ENCODE measurements at regions not wholly inside any gene's neighbourhood (a gene's known extent, or its start where the extent isn't known, plus 50 kb on each side); places are given as distances from the start of the nearest gene placed in this dataset.

- Histone ChIP-seq H3K9ac (ENCODE audit: extremely low read depth, insufficient read length, low read length) (no peak overlapping the region), H3K4me2 (ENCODE audit: insufficient read depth, insufficient read length, low read length) (no peak overlapping the region), H3K18ac (ENCODE audit: insufficient read length, low read depth, low read length) (no peak overlapping the region), H3K23ac (ENCODE audit: insufficient read length, low read depth, low read length) (no peak overlapping the region), H3T11ph (ENCODE audit: low read length) (no peak overlapping the region), H3K9me3 (ENCODE audit: control insufficient read depth, low read depth, low read length) (no peaks in the 10 kb centered on the region), H3K27me3 (ENCODE audit: insufficient read depth, low read length) (no peaks in the 10 kb centered on the region), H3K79me2 (ENCODE audit: insufficient read depth, low read length) (no peaks in the 10 kb centered on the region), H4K91ac (ENCODE audit: insufficient read length, low read depth, low read length) (no peak overlapping the region), H2BK120ac (ENCODE audit: low read depth, low read length, poor library complexity, severe bottlenecking) (no peak overlapping the region), H2BK20ac (ENCODE audit: low read depth, low read length, poor library complexity, severe bottlenecking) (no peak overlapping the region), H3K79me1 (ENCODE audit: insufficient read depth, low read depth, low read length, poor library complexity, severe bottlenecking) (no peaks in the 10 kb centered on the region), H3K27ac (ENCODE audit: insufficient read length, low read depth, low read length) (no peak overlapping the region), H4K5ac (ENCODE audit: insufficient read length, low read depth, low read length) (no peak overlapping the region), H3K4me1 (ENCODE audit: insufficient read depth, low read length) (no peaks in the 10 kb centered on the region), H4K8ac (replicated peaks; ENCODE audit: insufficient read length, low read depth, low read length) (no peak overlapping the region), H3K14ac (ENCODE audit: insufficient read depth, low read length) (no peak overlapping the region), H3K56ac (ENCODE audit: insufficient read length, low read depth, low read length) (no peak overlapping the region), H3K23me2 (ENCODE audit: insufficient read length, low read depth, low read length, poor library complexity, severe bottlenecking) (no peaks in the 10 kb centered on the region), H2BK12ac (ENCODE audit: insufficient read length, low read depth, low read length) (no peak overlapping the region), H3K4ac (ENCODE audit: low read depth, low read length) (no peak overlapping the region), H2AK5ac (ENCODE audit: insufficient read length, low read length) (no peak overlapping the region), H4K20me1 (ENCODE audit: control insufficient read depth, insufficient read depth, insufficient read length) (no peaks in the 10 kb centered on the region), H2BK5ac (ENCODE audit: insufficient read length, low read length) (no peak overlapping the region), H2BK15ac (ENCODE audit: low read depth, low read length) (no peak overlapping the region), H2AFZ (ENCODE audit: low read length) (no peak overlapping the region)
- Mint-ChIP-seq H3K9me3 (peaks cover 0 to 2% of the 10 kb centered on the region in 2 experiments; a peak in 2 of 5 replicates), H3K27ac (no peak overlapping the region), H3K36me3 (ENCODE audit: insufficient read depth in 1 of 3, low read depth in 3 of 3) (no peaks in the 10 kb centered on the region), H3K4me3 (no peak overlapping the region), H3K4me1 (no peaks in the 10 kb centered on the region), H3K27me3 (ENCODE audit: low read depth) (no peaks in the 10 kb centered on the region; the same call in 1 of the 2 replicates)
- TF ChIP-seq, protein P1, sequence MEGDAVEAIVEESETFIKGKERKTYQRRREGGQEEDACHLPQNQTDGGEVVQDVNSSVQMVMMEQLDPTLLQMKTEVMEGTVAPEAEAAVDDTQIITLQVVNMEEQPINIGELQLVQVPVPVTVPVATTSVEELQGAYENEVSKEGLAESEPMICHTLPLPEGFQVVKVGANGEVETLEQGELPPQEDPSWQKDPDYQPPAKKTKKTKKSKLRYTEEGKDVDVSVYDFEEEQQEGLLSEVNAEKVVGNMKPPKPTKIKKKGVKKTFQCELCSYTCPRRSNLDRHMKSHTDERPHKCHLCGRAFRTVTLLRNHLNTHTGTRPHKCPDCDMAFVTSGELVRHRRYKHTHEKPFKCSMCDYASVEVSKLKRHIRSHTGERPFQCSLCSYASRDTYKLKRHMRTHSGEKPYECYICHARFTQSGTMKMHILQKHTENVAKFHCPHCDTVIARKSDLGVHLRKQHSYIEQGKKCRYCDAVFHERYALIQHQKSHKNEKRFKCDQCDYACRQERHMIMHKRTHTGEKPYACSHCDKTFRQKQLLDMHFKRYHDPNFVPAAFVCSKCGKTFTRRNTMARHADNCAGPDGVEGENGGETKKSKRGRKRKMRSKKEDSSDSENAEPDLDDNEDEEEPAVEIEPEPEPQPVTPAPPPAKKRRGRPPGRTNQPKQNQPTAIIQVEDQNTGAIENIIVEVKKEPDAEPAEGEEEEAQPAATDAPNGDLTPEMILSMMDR (conservative IDR thresholded peaks at IDR 0.05): no peak
- WGBS (ENCODE audit: extremely low coverage, insufficient read length, low lambda C conversion rate): no CpG with 5 or more reads among the region's 1 CpG
- DNase-seq: no peak
Measured at GRCh38 chr20:54879393-54879792, 404.0 kb downstream of the DOK5 start.

Measured in H9 (cell line).